LNCaP clone FGC (cell line): ENCODE measurements at regions not wholly inside any gene's neighbourhood (a gene's known extent, or its start where the extent isn't known, plus 50 kb on each side); places are given as distances from the start of the nearest gene placed in this dataset.

Source experiments
- DNase-seq: peaks from one replicate; pipeline ENCODE4 v3.0.0-alpha.2; 2011; ENCODE audit warnings: low read depth
- H3K4me3 ChIP-seq: 2 replicates; pipeline ENCODE4 v1.5.1; 2011; ENCODE audit warnings: mild to moderate bottlenecking, low read depth, low read length, control low read depth
- TF ChIP-seq, protein P1 (sequence below): IDR thresholded peaks from 2 replicates; pipeline ENCODE4 v1.5.1; 2012; ENCODE audit warnings: mild to moderate bottlenecking; ENCODE audit not compliant: control insufficient read depth, insufficient read depth; ENCODE audit errors: extremely low read depth

DNA sequence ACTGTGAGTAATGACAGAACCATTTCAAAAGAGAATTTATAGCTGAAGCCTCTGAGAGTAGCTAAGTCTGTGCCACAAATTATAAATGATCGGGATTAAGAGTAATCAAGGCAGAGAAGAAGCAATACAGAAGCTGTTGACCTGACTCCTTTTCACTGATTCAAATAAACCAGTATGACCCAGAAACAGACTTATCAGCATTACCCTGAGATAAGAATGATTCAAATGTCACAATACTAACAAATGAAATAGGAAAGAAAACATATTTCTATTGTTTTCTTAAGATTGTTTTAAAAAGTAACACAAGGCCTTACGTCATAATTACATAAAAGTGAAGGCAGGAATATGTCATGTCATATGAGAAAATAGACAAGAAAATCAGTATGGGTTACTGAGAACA lies 1534.6 kb downstream of the SI start:
- TF ChIP-seq, protein P1, sequence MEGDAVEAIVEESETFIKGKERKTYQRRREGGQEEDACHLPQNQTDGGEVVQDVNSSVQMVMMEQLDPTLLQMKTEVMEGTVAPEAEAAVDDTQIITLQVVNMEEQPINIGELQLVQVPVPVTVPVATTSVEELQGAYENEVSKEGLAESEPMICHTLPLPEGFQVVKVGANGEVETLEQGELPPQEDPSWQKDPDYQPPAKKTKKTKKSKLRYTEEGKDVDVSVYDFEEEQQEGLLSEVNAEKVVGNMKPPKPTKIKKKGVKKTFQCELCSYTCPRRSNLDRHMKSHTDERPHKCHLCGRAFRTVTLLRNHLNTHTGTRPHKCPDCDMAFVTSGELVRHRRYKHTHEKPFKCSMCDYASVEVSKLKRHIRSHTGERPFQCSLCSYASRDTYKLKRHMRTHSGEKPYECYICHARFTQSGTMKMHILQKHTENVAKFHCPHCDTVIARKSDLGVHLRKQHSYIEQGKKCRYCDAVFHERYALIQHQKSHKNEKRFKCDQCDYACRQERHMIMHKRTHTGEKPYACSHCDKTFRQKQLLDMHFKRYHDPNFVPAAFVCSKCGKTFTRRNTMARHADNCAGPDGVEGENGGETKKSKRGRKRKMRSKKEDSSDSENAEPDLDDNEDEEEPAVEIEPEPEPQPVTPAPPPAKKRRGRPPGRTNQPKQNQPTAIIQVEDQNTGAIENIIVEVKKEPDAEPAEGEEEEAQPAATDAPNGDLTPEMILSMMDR = no peak
- no peak overlapping the region for H3K4me3 ChIP-seq
- DNase-seq = no peak

DNA sequence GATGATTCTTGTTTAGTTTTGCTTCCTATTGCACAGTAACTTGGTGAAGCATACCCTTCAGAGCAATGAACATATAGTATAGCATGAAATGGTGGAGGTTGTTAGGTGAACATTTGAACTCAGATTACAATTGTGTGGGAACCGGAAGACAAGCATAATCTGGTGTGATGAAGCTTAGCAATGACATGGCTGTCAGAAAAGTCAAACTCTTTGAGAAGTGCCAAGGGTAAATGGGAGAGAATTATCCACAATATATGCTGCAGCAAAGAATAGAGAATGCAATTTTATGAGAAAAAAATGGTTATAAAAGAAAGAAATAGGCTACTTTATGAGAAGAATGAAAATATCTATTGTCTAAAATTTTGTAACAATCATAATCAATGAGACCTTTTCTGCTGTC lies 1536.7 kb downstream of the SI start:
- DNase-seq = no peak
- H3K4me3 ChIP-seq = no peak overlapping the region
- TF ChIP-seq, protein P1 = no peak

DNA sequence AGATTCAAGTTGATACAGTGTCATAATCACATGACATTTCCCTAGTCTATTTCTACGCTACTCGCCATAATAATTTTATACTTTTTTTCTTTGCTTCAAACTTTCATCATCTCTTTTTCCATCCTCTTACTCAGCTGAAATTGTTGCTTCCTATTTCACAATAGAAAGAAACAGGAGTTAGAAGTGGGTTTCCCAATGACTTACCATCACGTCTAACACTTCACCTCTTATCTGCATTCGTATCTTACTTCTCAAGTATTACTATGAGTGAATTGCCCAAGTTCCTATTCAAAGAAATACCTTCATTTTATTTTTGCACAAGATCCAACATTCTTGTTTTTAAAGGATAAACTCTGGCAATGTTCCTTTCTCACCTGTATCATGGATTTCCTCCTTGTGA lies 1539.9 kb downstream of the SI start:
- H3K4me3 ChIP-seq = no peak overlapping the region
- TF ChIP-seq, protein P1 = no peak
- DNase-seq = no peak

DNA sequence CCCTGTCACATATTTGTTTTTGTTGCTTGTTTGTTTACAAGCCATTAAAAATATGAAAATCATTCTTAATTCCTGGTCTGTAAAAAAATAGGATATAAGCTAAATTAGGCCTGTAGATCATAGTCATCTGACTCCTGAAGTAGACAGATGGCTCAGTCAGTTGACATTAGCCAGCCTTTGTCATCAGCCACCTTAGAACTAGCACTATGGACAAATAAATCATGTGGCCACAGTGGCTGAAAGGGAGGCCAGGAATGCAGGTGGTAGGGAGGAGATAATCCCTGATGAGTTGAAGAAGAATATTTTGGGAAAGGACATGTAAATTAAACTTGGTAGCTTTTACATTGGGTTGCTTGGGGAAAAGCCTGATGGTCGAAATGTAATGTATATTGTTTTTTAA lies 1544.9 kb downstream of the SI start:
- TF ChIP-seq, protein P1 = no peak
- no peak overlapping the region for H3K4me3 ChIP-seq
- no peak for DNase-seq

DNA sequence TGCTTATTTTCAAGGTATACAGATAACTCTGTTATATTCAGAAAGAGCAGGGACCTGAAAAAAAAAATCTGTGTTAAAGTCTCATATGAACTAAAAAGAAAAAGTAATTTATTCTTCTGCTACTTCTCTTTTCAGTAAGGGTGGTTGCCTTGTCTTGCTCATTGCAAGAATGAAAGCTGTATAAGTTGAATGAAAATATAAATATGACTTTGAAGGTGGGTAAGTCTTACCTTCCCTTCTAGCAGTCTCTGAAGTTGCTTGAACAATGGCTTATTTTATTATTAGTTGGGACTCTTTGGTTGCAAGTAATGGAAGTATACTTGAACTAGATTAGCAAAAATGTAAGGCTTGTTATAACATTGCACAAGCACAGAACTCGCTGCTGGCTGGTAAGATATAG lies 1554.9 kb downstream of the SI start:
- no peak for DNase-seq
- TF ChIP-seq, protein P1 = no peak
- no peak overlapping the region for H3K4me3 ChIP-seq

DNA sequence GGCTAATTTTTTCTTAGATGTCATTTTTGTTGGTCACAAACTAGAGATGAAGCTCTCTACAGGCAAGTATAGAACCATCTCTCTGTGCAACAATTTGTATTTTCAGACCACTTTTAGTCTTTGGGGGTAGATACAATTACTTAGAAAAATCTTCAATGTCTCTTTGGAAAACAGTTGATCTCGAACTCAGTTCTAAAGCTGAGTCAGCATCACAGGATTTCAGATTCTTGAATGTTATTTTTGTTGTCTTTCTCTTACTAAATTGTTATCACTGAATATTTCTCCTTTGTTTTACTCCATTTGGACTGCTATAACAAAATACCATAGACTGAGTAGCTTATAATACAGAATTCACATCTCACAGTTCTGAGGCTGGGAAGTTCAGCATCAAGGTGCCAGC lies 1557.0 kb downstream of the SI start:
- no peak overlapping the region for H3K4me3 ChIP-seq

DNA sequence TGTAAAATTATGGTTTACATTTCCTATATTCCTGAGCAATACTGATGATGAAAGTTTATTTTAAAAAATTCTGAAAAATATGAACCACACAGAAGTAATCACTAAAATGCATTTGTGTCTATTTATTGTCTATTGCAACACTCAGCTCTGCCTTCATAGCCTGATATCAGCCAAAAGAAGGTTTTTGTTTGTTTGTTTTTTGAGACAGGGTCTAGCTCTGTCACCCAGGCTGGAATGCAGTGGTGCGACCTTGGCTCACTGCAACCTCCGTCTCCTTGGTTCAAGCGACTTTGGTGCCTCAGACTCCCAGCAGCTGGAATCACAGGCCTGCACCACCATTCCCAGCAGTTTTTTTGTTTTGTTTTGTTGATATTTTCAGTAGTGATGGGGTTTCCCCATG lies 1560.2 kb downstream of the SI start:
- DNase-seq = no peak
- H3K4me3 ChIP-seq = no peak overlapping the region
- TF ChIP-seq, protein P1 = no peak

More for the DNA sequence above, 1557.0 kb downstream of the SI start:
- TF ChIP-seq, protein P1 = no peak
- DNase-seq = no peak
